ENCODE measurements at regions not wholly inside any gene's neighbourhood (a gene's known extent, or its start where the extent isn't known, plus 50 kb on each side); places are given as distances from the start of the nearest gene placed in this dataset.

- DNase-seq (ENCODE audit: low read depth): peak; percentile 59
- peaks cover 14% of the 10 kb centered on the region for H3K4me1 ChIP-seq (ENCODE audit: control insufficient read depth, insufficient read depth, low read length)
- no peaks in the 10 kb centered on the region for H3K27me3 ChIP-seq (replicated peaks; ENCODE audit: control insufficient read depth, insufficient read depth, low read length)
- no peaks in the 10 kb centered on the region for H3K9me3 ChIP-seq (ENCODE audit: control insufficient read depth, low read length)
- H3K4me3 ChIP-seq (ENCODE audit: low read length): no peak overlapping the region
- no peaks in the 10 kb centered on the region for H3K36me3 ChIP-seq (ENCODE audit: control insufficient read depth, insufficient read depth, low read length, severe bottlenecking)
- H3K9ac ChIP-seq (ENCODE audit: low read length): no peak overlapping the region
Observed at GRCh38 chr2:34102339-34102738, 503.2 kb upstream of the FAM98A start.

GRCh38 chr2:34099377-34099776 is 500.3 kb upstream of the FAM98A start:
- no peaks in the 10 kb centered on the region for H3K27me3 ChIP-seq (replicated peaks; ENCODE audit: control insufficient read depth, insufficient read depth, low read length)
- DNase-seq (ENCODE audit: low read depth): no peak
- H3K36me3 ChIP-seq (ENCODE audit: control insufficient read depth, insufficient read depth, low read length, severe bottlenecking): no peaks in the 10 kb centered on the region
- no peaks in the 10 kb centered on the region for H3K9me3 ChIP-seq (ENCODE audit: control insufficient read depth, low read length)
- peaks cover 5% of the 10 kb centered on the region for H3K4me1 ChIP-seq (ENCODE audit: control insufficient read depth, insufficient read depth, low read length)
- H3K9ac ChIP-seq (ENCODE audit: low read length): no peak overlapping the region
- H3K4me3 ChIP-seq (ENCODE audit: low read length): no peak overlapping the region

GRCh38 chr2:34098256-34098655 is 499.2 kb upstream of the FAM98A start:
- no peaks in the 10 kb centered on the region for H3K27me3 ChIP-seq (replicated peaks; ENCODE audit: control insufficient read depth, insufficient read depth, low read length)
- no peak overlapping the region for H3K4me3 ChIP-seq (ENCODE audit: low read length)
- H3K9me3 ChIP-seq (ENCODE audit: control insufficient read depth, low read length): no peaks in the 10 kb centered on the region
- H3K9ac ChIP-seq (ENCODE audit: low read length): no peak overlapping the region
- no peak for DNase-seq (ENCODE audit: low read depth)
- peaks cover 4% of the 10 kb centered on the region for H3K4me1 ChIP-seq (ENCODE audit: control insufficient read depth, insufficient read depth, low read length)
- H3K36me3 ChIP-seq (ENCODE audit: control insufficient read depth, insufficient read depth, low read length, severe bottlenecking): no peaks in the 10 kb centered on the region

- Histone ChIP-seq H3K9me3 (ENCODE audit: control insufficient read depth, low read length) (no peaks in the 10 kb centered on the region), H3K9ac (ENCODE audit: low read length) (no peak overlapping the region), H3K27me3 (replicated peaks; ENCODE audit: control insufficient read depth, insufficient read depth, low read length) (no peaks in the 10 kb centered on the region), H3K36me3 (ENCODE audit: control insufficient read depth, insufficient read depth, low read length, severe bottlenecking) (no peaks in the 10 kb centered on the region), H3K4me1 (ENCODE audit: control insufficient read depth, insufficient read depth, low read length) (no peaks in the 10 kb centered on the region), H3K4me3 (ENCODE audit: low read length) (no peak overlapping the region)
- peak; percentile 89 for DNase-seq (ENCODE audit: low read depth)
Observed at GRCh38 chr2:34096562-34097171, 497.6 kb upstream of the FAM98A start.

- Histone ChIP-seq H3K27me3 (replicated peaks; ENCODE audit: control insufficient read depth, insufficient read depth, low read length) (no peaks in the 10 kb centered on the region), H3K4me3 (ENCODE audit: low read length) (no peak overlapping the region), H3K4me1 (ENCODE audit: control insufficient read depth, insufficient read depth, low read length) (no peaks in the 10 kb centered on the region), H3K9me3 (ENCODE audit: control insufficient read depth, low read length) (no peaks in the 10 kb centered on the region), H3K9ac (ENCODE audit: low read length) (no peak overlapping the region), H3K36me3 (ENCODE audit: control insufficient read depth, insufficient read depth, low read length, severe bottlenecking) (no peaks in the 10 kb centered on the region)
- DNase-seq (ENCODE audit: low read depth): no peak
Observed at GRCh38 chr2:34093790-34094189, 494.7 kb upstream of the FAM98A start.

- no peaks in the 10 kb centered on the region for H3K4me1 ChIP-seq (ENCODE audit: control insufficient read depth, insufficient read depth, low read length)
- no peaks in the 10 kb centered on the region for H3K9me3 ChIP-seq (ENCODE audit: control insufficient read depth, low read length)
- DNase-seq (ENCODE audit: low read depth): no peak
- H3K36me3 ChIP-seq (ENCODE audit: control insufficient read depth, insufficient read depth, low read length, severe bottlenecking): no peaks in the 10 kb centered on the region
- H3K9ac ChIP-seq (ENCODE audit: low read length): no peak overlapping the region
- H3K27me3 ChIP-seq (replicated peaks; ENCODE audit: control insufficient read depth, insufficient read depth, low read length): no peaks in the 10 kb centered on the region
- H3K4me3 ChIP-seq (ENCODE audit: low read length): no peak overlapping the region
Observed at GRCh38 chr2:34070196-34070595, 471.1 kb upstream of the FAM98A start.

- H3K4me3 ChIP-seq (ENCODE audit: low read length): no peak overlapping the region
- no peaks in the 10 kb centered on the region for H3K36me3 ChIP-seq (ENCODE audit: control insufficient read depth, insufficient read depth, low read length, severe bottlenecking)
- DNase-seq (ENCODE audit: low read depth): no peak
- no peaks in the 10 kb centered on the region for H3K4me1 ChIP-seq (ENCODE audit: control insufficient read depth, insufficient read depth, low read length)
- no peaks in the 10 kb centered on the region for H3K9me3 ChIP-seq (ENCODE audit: control insufficient read depth, low read length)
- no peak overlapping the region for H3K9ac ChIP-seq (ENCODE audit: low read length)
- no peaks in the 10 kb centered on the region for H3K27me3 ChIP-seq (replicated peaks; ENCODE audit: control insufficient read depth, insufficient read depth, low read length)
Observed at GRCh38 chr2:34069604-34070003, 470.5 kb upstream of the FAM98A start.

- Histone ChIP-seq H3K4me1 (ENCODE audit: control insufficient read depth, insufficient read depth, low read length) (no peaks in the 10 kb centered on the region), H3K27me3 (replicated peaks; ENCODE audit: control insufficient read depth, insufficient read depth, low read length) (no peaks in the 10 kb centered on the region), H3K9me3 (ENCODE audit: control insufficient read depth, low read length) (no peaks in the 10 kb centered on the region), H3K4me3 (ENCODE audit: low read length) (no peak overlapping the region), H3K9ac (ENCODE audit: low read length) (no peak overlapping the region), H3K36me3 (ENCODE audit: control insufficient read depth, insufficient read depth, low read length, severe bottlenecking) (no peaks in the 10 kb centered on the region)
- no peak for DNase-seq (ENCODE audit: low read depth)
Observed at GRCh38 chr2:34050413-34050812, 451.3 kb upstream of the FAM98A start.

GRCh38 chr2:34045101-34045655 is 446.1 kb upstream of the FAM98A start:
- Histone ChIP-seq H3K27me3 (replicated peaks; ENCODE audit: control insufficient read depth, insufficient read depth, low read length) (no peaks in the 10 kb centered on the region), H3K36me3 (ENCODE audit: control insufficient read depth, insufficient read depth, low read length, severe bottlenecking) (no peaks in the 10 kb centered on the region), H3K9ac (ENCODE audit: low read length) (no peak overlapping the region), H3K4me1 (ENCODE audit: control insufficient read depth, insufficient read depth, low read length) (no peaks in the 10 kb centered on the region), H3K9me3 (ENCODE audit: control insufficient read depth, low read length) (no peaks in the 10 kb centered on the region), H3K4me3 (ENCODE audit: low read length) (no peak overlapping the region)
- DNase-seq (ENCODE audit: low read depth): no peak

- no peak for DNase-seq (ENCODE audit: low read depth)
- Histone ChIP-seq H3K36me3 (ENCODE audit: control insufficient read depth, insufficient read depth, low read length, severe bottlenecking) (no peaks in the 10 kb centered on the region), H3K4me3 (ENCODE audit: low read length) (no peak overlapping the region), H3K9ac (ENCODE audit: low read length) (no peak overlapping the region), H3K27me3 (replicated peaks; ENCODE audit: control insufficient read depth, insufficient read depth, low read length) (no peaks in the 10 kb centered on the region), H3K4me1 (ENCODE audit: control insufficient read depth, insufficient read depth, low read length) (no peaks in the 10 kb centered on the region), H3K9me3 (ENCODE audit: control insufficient read depth, low read length) (no peaks in the 10 kb centered on the region)
Observed at GRCh38 chr2:34037886-34038285, 438.8 kb upstream of the FAM98A start.

GRCh38 chr2:34037157-34037556 is 438.1 kb upstream of the FAM98A start:
- H3K4me3 ChIP-seq (ENCODE audit: low read length): no peak overlapping the region
- no peak for DNase-seq (ENCODE audit: low read depth)
- no peaks in the 10 kb centered on the region for H3K9me3 ChIP-seq (ENCODE audit: control insufficient read depth, low read length)
- H3K27me3 ChIP-seq (replicated peaks; ENCODE audit: control insufficient read depth, insufficient read depth, low read length): no peaks in the 10 kb centered on the region
- H3K36me3 ChIP-seq (ENCODE audit: control insufficient read depth, insufficient read depth, low read length, severe bottlenecking): no peaks in the 10 kb centered on the region
- no peaks in the 10 kb centered on the region for H3K4me1 ChIP-seq (ENCODE audit: control insufficient read depth, insufficient read depth, low read length)
- H3K9ac ChIP-seq (ENCODE audit: low read length): no peak overlapping the region

- no peak overlapping the region for H3K9ac ChIP-seq (ENCODE audit: low read length)
- DNase-seq (ENCODE audit: low read depth): peak; percentile 54
- no peaks in the 10 kb centered on the region for H3K36me3 ChIP-seq (ENCODE audit: control insufficient read depth, insufficient read depth, low read length, severe bottlenecking)
- H3K27me3 ChIP-seq (replicated peaks; ENCODE audit: control insufficient read depth, insufficient read depth, low read length): no peaks in the 10 kb centered on the region
- no peak overlapping the region for H3K4me3 ChIP-seq (ENCODE audit: low read length)
- H3K9me3 ChIP-seq (ENCODE audit: control insufficient read depth, low read length): no peaks in the 10 kb centered on the region
- no peaks in the 10 kb centered on the region for H3K4me1 ChIP-seq (ENCODE audit: control insufficient read depth, insufficient read depth, low read length)
Observed at GRCh38 chr2:34031097-34031496, 432.0 kb upstream of the FAM98A start.
